NCI-H774 (cell line): ENCODE measurements at regions not wholly inside any gene's neighbourhood (a gene's known extent, or its start where the extent isn't known, plus 50 kb on each side); places are given as distances from the start of the nearest gene placed in this dataset.
A peak's percentile ranks its signal among the peaks of the same experiment; 100 is the strongest.
"Not testable (repeated sequence)": the region's sequence is repeated elsewhere in the genome, so short reads cannot be mapped to it uniquely, and the experiment has no call there.

Source experiments
- DNase-seq: peaks from one replicate; lab custom pipeline; 2025; lab: John Stamatoyannopoulos, UW

DNA sequence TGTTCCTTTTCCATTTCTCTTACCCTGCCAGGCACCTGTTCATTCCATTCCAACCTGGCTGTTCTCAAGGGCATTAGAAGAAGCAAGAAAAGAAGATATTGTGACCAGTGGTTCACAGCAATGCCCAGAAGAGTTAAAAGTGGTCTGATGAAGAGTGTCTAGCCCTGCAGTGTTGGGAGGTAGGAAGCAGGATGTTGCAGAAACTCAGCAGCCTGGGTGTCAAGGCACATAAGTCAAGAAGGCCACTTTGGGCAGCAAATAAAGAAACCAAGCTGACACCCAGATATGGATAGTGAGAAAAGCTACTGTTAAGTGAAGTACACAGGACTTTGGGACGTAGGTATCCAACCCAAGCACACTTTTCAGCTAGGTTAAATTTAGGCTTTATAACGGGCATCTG lies 199.9 kb upstream of the SATB1 start:
- DNase-seq, result no peak

DNA sequence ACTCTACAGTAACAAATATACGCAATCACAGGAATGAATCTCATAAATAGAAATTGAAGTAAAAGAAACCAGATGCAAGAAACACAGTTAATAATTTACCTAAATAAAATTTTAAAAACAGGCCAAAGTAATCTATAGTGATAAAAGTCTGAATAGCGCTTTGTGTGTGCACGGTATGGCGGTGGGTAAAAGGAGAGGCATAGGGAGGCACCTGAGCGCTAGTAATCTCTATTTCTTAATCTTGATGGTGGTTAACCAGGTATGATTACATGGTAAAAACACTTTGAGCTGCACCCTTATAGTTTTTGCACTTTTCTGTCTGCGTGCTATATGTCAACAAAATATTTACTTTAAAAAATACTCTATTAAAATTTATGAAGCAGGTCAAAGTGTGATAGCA lies 198.1 kb upstream of the SATB1 start:
- no peak for DNase-seq

DNA sequence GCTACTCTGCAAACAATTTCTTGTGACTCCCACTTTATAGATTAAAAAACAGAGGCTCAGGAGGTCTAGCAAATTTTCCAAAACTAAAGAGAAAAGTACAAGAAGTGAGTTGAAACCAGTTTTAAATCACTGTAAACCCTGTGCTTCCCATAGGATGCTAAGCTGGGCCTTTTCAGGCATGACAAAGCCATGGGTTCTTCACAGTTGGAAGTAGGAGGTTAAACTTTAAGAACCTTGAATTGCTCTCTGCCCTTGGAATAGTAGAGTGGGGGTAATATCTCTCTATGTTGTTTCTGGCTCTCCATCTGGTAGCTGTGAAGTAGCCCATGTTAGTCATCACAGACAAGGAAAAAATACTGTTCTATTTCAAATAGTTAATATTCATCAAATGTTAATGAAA lies 193.6 kb upstream of the SATB1 start:
- DNase-seq, result no peak

DNA sequence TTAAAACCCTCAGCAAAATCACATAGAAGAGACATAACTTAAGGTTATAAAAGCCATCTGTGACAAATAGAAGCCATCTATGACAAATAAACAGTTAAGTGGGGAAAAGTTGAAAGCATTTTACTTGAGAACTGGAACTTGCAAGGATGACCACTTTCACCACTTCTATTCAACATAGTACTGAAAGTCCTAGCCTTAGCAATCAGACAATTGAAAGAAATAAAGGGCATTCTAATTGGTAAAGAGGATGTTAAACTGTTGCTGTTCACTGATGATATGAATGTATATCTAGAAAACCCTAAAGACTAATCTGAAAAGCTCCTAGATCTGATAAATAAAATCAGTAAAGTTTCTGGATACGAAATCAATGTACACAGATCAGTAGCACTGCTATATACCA lies 186.9 kb upstream of the SATB1 start:
- no peak for DNase-seq

DNA sequence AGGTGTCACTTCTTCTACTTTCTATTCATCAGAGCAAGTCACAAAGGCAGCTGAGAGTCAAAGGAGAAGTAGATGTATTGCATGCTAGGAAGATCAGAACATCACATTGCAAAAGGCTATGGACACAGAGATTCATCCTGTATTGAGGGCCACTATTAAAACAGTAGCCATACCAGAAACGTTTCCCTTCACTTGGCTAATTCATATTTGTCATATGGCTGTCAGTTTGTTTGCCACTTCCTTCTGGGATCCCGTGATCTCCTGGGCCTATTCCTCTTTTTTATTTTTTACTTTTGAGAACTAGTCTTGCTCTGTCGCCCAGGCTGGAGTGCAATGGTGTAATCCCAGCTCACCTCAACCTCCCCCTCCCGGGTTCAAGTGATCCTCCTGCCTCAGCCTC lies 184.0 kb upstream of the SATB1 start:
- no peak for DNase-seq

DNA sequence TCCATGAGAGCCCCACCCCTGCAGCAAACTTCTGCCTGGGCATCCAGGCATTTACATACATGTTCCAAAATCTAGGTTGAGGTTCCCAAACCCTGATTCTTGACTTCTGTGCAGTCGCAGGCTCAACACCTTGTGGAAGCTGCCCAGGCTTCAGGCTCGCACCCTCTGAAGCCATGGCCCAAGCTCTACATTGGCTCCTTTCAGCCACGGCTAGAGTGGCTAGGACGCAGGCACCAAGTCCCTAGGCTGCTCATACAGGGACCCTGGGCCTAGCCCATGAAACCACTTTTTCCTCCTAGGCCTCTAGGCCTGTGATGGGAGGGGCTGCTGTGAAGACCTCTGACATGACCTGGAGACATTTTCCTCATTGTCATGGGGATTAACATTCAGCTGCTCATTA lies 172.8 kb upstream of the SATB1 start:
- no peak for DNase-seq

DNA sequence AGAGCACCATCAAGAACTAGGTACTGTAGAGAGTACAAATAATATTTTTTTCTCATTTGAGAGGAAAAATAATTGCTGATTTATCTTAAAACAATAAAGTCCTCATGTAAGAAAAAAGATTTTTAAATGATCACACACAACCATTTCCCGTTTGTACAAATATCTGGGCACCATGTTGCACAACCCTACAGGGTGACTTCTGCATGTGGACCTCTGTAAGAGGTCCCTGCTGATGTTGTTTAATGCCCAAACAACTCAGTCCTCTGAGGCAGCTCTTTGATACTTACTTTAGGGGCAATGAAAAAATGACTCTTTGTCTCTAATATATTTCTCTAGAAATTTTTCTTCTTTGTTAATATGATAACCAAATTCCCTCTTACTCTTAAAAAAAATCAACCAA lies 168.1 kb upstream of the SATB1 start:
- no peak for DNase-seq

DNA sequence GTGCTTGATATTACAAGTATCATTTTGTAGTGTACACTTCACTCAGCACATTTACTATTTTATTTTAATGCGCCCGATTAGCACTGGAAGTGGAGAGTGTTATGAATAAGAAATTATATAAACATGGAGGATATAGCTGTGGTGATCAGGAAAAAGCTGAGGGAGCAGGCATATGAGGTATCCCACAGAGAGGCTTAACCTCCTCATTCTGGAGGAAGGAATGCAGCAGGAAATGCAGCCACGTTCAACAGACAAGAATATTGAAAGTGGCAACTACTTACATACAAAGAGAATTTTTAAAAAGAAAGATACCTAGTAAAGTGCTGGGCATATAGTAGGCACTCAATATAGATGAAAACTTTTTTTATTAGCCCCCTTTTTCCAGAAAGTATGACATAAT lies 166.0 kb upstream of the SATB1 start:
- DNase-seq, result no peak

DNA sequence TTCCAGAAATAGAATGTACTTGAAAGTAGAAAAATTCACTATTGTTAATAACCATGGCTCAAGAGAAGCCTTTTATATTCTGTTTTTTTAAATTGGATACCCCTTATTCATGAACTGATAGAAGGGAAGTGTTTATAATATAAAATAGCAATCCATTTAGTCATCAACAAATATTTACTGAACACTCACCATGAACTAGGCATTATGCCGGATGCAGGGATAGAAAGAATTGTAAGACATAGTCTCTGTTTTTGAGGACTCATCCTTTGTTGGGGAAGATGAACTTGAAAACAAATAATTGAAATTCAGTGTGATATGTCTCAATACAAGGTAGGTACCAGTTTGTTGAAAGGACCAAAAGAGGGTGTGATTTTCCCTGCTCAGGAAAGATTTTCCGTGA lies 160.9 kb upstream of the SATB1 start:
- DNase-seq, result no peak

DNA sequence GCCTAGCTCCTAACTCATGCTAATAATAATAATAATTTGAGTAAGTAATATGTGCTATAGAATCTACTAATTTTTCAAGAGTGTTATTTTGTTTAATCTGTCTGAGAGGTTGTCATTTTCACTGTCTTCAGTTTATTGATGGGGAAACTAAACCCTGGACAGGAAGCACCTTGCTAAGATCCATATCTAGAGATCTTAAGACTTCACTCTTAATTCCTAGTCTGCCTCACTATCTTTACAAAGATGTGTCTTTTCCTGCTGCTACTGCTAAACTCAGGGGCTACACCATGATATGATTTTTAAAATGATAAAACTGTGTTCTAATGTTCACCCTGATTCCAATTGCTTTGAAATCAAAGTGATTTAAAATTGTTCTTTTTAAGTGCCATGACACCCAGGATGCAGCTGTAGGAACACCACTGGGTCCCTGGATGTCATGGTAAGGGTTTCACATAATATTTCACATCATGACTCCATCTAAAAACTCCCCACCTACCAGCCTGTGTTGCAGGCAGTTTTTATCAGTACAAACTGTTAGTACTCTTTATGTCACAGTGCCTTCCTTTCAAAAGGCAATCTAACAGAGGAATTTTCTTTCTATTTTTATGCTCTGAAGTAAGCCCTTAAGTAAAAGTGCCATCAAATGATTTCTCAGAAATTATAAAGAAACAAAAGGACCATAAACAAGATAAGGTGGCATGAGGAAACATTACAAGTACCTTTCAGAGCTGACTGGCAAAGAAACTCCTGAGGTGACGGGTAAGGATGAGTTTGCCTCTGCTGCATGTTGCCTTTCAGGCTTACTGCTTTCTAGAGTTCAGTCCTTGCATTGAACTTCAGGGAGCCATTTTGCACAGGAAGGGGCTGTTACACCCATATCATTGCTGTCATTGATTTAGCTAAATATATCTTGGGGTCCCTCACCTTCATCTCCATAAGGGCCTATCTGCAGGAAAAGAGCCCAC lies 160.1 kb upstream of the SATB1 start:
- no peak for DNase-seq

DNA sequence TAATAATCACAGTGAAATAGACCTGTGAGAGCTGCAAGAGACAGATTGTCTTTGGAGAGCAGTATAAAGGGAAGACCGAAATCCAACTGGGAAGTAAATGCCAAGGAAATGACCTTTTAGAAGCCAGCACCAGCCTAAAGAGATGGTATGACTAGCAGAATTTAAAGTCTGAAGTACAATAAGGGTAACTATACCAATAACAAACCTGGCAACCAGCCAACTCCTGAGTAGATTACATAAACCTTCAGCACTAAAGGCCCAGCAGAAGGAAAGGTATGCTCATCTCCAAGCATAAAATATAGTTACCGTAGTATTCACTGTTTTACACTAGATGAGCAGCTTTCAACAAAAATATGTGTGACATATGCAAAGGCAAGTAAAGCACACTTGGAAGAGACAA lies 155.1 kb upstream of the SATB1 start:
- no peak for DNase-seq

DNA sequence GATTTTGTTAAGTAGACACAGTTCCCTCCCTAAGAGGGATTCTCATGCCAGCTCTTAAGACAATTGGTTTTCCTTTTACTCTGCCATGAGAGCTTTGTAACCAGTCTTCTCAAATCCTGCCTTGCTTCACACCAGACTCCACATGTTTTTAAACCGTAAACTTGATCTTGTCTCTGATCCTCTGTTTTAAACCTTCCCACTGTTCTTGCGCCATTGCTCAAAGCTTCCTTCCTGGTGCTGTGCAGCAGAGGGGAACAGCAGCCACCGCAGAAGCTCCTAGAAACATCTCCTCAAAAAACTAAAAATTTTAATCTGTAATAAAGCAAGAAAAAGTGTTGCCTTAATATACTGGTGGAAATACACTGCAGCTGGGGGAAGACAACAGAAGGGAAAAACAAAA lies 154.5 kb upstream of the SATB1 start:
- no peak for DNase-seq

DNA sequence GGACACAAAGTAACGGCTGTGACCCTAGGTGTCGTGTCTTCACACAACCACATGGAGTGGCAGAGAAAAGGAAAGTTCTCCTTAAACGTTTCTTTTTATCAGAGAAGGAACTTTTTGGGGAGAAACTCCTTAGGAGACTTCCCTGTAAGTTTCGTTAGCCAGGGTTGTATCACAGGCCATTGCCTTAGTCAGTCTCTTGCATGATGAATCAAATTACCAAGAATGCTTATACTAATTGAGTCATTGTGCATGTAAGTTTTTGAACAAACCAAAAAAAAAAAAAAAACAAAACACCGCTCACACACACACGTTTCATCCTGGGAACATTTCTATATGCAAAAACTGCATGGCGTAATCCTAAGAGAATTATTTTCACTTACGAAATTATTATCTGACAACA lies 150.4 kb upstream of the SATB1 start:
- DNase-seq, result no peak

DNA sequence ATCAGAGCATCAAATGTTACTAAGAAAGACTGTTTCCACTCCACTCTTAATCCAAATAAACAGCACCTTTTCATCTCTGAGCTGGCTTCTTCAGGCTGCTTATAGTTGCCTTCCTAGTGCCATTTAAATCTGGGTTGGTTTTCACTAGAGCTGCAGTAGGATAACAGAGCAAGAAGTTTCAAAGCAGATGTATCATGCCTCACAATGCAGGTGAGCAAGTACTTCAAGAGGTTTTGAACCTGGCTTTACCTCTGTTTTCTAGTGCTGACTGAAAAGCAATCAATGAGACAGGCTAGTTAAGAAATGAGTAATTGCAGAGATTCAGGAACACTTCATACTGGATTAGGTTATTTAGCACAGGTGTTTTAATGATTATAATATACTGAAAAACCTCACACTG lies 147.7 kb upstream of the SATB1 start:
- peak; percentile 71 for DNase-seq

DNA sequence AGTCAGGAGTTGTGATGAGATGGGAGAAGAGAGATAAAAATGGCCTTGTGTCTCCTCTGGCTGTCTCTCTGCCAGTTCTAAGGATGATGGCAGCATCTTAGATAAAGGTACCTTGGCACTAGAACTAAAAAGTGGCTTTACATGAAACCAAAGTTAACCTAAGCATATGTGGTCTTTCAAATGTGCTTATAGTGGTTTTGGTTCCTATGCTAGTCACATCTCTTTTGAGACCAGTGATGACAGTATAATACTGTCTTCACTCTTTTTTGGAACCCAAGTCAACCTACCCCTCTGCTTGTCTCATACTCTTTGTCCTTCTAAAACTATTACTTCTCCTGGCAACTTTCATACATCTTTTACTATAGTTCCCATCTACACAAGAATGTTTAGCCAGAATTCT lies 142.2 kb upstream of the SATB1 start:
- no peak for DNase-seq

DNA sequence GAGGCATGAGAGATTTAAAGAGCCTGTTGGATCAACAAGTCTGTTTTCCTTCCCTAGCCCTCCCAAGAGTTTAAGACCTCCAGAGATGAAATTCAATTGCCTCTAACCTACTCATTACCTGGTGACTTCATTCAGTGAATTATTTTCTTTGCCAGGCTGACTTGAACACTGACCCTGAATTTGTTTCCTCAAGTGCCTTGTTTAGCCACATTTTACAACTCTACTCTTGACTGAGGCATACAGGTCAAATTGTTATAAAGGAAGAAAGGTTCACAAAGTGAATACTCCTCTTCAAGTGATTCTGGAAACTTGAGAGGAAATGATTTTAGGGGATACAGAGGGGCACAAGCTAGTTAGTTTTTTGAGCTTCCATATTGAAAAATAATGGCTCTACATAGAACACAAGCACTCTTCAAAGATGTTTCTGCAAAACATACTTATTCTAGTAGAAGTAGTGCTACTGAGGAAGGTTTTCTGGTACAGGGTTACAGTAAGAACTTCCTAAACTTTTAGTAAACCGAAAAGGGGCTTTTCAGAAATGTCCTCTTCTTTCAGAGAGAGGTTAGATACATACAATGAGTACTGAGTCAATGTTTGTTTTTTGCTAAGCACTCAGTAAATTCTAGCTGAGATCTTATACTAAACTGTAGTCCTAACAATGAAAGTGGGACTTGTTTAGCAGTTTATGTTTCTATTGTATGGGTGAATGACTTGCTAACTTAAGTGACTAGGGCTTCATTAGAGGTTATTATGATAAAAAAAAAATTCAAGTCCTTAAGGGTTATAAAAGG lies 137.4 kb upstream of the SATB1 start:
- DNase-seq, result no peak

DNA sequence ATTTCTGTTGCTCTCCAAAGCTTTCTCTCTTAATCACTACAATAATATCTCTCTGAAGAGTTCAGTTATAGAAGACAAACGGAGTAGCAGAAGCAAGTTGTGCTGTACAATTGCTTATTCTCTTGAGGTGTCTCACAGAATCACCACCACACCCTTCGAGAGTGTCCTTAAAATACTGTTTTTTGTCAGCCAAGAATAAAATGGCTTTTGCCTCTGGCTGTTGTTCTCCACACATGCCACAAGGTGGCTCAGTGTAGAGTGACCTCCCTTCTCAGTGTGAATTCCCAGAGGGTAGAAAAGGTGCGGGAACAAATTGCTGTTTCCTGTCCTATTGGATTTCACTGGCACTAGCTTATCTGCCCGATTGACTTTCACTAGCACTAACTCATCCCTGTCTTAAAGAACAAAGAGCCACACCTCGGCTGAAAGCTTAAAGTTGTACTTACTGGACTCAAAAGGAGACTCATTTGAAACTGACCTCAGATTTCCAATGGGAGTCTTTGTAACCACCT lies 134.2 kb upstream of the SATB1 start:
- peak; percentile 34 for DNase-seq

DNA sequence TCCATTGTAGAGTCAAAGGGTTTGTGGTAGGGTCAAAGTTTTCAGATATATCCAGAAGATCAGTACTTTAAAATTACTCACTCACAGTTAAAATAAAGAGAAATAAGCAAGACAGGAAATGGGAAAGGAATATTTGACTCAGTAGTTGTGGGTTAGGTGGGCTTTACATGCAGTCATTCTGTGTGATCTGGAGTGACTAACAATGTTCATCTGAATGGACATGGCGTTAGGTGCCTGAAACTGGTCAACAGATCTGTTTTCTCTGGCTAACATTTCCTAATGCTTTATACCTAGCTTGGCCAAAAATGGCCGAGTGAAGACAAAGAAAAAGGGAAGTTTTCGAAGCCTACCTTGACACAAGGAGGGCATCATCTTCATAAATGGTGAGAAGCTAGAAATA lies 133.4 kb upstream of the SATB1 start:
- DNase-seq, result no peak

DNA sequence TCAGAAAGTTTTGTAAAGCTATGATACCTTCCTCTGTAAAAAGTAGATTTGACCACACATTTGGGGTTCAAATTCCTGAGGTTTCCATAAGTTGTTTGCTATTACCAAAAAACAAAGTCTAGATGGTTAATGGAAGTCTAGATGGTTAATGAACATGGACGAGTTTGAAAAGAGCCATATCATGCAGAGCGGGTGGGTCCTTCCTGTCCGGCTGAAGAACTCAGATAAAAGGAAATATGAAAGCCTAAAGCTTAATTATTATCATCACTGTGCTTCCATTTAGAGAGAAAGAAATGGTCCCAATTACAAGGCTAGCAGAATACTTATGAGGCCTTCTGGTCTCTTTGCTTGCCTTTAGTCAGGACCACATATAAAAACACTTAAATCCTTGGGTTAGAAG lies 132.1 kb upstream of the SATB1 start:
- no peak for DNase-seq

DNA sequence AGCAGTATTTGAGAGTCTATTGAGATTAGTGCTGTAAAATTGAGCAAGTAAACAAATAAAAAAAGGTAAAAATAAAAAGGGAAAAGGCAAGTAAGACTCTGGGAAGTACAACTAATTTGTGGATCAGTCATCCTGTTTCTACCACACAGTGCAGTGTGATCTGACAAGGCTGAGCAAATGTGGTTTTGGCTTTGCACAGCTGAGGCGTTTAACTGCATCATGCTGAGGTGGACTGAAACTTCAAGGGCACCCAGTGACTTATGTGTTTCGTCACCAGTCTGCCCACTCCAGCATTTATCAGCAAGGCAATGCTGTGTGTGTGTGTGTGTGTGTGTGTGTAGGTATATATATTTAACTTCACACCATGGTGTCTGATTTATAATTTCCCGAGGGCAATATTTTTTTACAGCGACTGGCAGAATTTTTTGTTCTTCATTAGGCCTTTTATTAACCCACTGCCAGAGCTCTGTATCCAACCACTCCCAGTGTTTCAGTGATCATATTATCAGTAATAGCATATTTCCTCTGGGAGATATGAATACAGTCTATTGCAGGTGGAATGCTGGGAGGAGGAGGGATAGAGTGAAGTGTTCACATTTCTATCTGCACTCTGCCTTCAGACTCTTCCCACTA lies 131.5 kb upstream of the SATB1 start:
- DNase-seq, result no peak

DNA sequence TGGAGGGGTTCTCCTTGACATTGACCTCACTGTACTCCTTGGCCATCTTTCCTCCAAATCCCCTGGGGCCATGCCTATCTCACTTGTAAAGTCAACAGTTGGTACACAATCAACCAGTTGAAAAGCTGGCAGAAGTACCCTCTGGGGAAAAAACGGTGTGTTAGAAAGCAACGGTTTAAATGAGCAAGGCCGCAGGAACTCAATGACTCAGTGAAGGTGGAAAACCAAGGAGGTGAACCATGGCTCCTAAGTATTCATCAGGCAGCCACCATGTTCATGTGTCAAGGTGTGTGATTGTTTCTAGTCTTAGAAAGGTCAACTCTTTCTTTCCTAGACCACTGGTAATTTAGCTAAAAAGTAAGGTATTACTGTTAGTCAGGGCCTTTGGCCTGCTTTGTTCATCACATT lies 130.9 kb upstream of the SATB1 start:
- no peak for DNase-seq

DNA sequence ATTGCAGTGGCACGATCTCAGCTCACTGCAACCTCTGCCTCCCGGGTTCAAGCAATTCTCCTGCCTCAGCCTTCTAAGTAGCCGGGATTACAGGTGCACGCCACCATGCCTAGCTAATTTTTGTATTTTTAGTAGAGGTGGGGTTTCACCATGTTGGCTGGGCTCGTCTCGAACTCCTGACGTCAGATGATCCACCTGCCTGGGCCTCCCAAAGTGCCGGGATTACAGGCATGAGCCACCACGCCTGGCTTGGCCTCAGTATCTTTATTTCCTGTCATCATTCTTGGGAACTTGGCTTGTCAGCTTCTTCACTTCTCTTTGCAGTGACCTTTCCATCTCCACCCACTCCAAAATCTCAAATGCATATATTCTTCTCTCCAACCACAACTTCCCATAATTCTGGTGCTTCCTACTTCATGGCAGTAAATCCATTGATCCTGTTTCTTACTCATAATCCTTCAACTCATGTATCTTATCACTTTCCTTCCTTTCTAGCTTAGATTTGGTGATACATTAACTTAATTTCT lies 127.5 kb upstream of the SATB1 start:
- not testable (repeated sequence) for DNase-seq
